T-helper 2 cell treated with Interferon-gamma antibody and Interleukin-4, amounts not matched to agents 5 μg/mL and 100 μg/mL, for 36 hours (primary cell): ENCODE measurements at regions not wholly inside any gene's neighbourhood (a gene's known extent, or its start where the extent isn't known, plus 50 kb on each side); places are given as distances from the start of the nearest gene placed in this dataset.
"Not testable (repeated sequence)": the region's sequence is repeated elsewhere in the genome, so short reads cannot be mapped to it uniquely, and the experiment has no call there.

ENCODE experiments used
- DNase-seq: peaks from one replicate; pipeline ENCODE4 v3.0.0; 2021; ENCODE audit warnings: low spot score
- H3K27ac Mint-ChIP-seq: one replicate; pipeline ENCODE4 v1.8.0; 2021; ENCODE audit warnings: mild to moderate bottlenecking, mixed read lengths
- H3K27me3 Mint-ChIP-seq: one replicate; pipeline ENCODE4 v1.8.0; 2021; ENCODE audit warnings: low read depth, mixed read lengths
- H3K36me3 Mint-ChIP-seq: one replicate; pipeline ENCODE4 v1.8.0; 2021; ENCODE audit warnings: low read depth, mixed read lengths
- H3K4me1 Mint-ChIP-seq: one replicate; pipeline ENCODE4 v1.8.0; 2021; ENCODE audit warnings: low read depth, mixed read lengths
- H3K4me3 Mint-ChIP-seq: one replicate; pipeline ENCODE4 v1.8.0; 2022; ENCODE audit warnings: mild to moderate bottlenecking, moderate library complexity, mixed read lengths
- H3K9me3 Mint-ChIP-seq: one replicate; pipeline ENCODE4 v1.8.0; 2021; ENCODE audit warnings: mixed read lengths

- H3K4me1 Mint-ChIP-seq, result no peaks in the 10 kb centered on the region
- no peaks in the 10 kb centered on the region for H3K36me3 Mint-ChIP-seq
- H3K4me3 Mint-ChIP-seq, result no peak overlapping the region
- no peak for DNase-seq
- H3K9me3 Mint-ChIP-seq, result no peaks in the 10 kb centered on the region
- no peak overlapping the region for H3K27ac Mint-ChIP-seq
- H3K27me3 Mint-ChIP-seq, result no peaks in the 10 kb centered on the region
Measured at GRCh38 chr11:114787126-114787525, 108.8 kb downstream of the NXPE2 start.

GRCh38 chr11:114790910-114791309 lies 112.6 kb downstream of the NXPE2 start:
- Mint-ChIP-seq H3K36me3 (no peaks in the 10 kb centered on the region), H3K9me3 (no peaks in the 10 kb centered on the region), H3K27ac (no peak overlapping the region), H3K4me1 (no peaks in the 10 kb centered on the region), H3K27me3 (peaks cover 3% of the 10 kb centered on the region), H3K4me3 (no peak overlapping the region)
- DNase-seq, result no peak

GRCh38 chr11:114794048-114794684 lies 115.8 kb downstream of the NXPE2 start:
- no peaks in the 10 kb centered on the region for H3K9me3 Mint-ChIP-seq
- no peak overlapping the region for H3K4me3 Mint-ChIP-seq
- no peaks in the 10 kb centered on the region for H3K36me3 Mint-ChIP-seq
- DNase-seq, result no peak
- H3K27ac Mint-ChIP-seq, result no peak overlapping the region
- H3K27me3 Mint-ChIP-seq, result peaks cover 12% of the 10 kb centered on the region
- H3K4me1 Mint-ChIP-seq, result no peaks in the 10 kb centered on the region

GRCh38 chr11:114796954-114797721 lies 118.8 kb downstream of the NXPE2 start:
- Mint-ChIP-seq H3K4me1 (no peaks in the 10 kb centered on the region), H3K9me3 (no peaks in the 10 kb centered on the region), H3K36me3 (no peaks in the 10 kb centered on the region), H3K27me3 (peaks cover 19% of the 10 kb centered on the region), H3K4me3 (no peak overlapping the region), H3K27ac (no peak overlapping the region)
- no peak for DNase-seq

- no peaks in the 10 kb centered on the region for H3K9me3 Mint-ChIP-seq
- DNase-seq, result no peak
- H3K4me1 Mint-ChIP-seq, result no peaks in the 10 kb centered on the region
- no peak overlapping the region for H3K27ac Mint-ChIP-seq
- H3K36me3 Mint-ChIP-seq, result no peaks in the 10 kb centered on the region
- H3K27me3 Mint-ChIP-seq, result peaks cover 19% of the 10 kb centered on the region
- H3K4me3 Mint-ChIP-seq, result no peak overlapping the region
Measured at GRCh38 chr11:114799476-114799875, 121.1 kb downstream of the NXPE2 start.

- Mint-ChIP-seq H3K4me3 (no peak overlapping the region), H3K27ac (no peak overlapping the region)
Measured at GRCh38 chr11:114801773-114802172, 123.4 kb downstream of the NXPE2 start.

GRCh38 chr11:114802878-114803277 lies 124.6 kb downstream of the NXPE2 start:
- Mint-ChIP-seq H3K9me3 (no peaks in the 10 kb centered on the region), H3K36me3 (no peaks in the 10 kb centered on the region), H3K4me3 (no peak overlapping the region), H3K27ac (no peak overlapping the region), H3K4me1 (no peaks in the 10 kb centered on the region), H3K27me3 (peaks cover 16% of the 10 kb centered on the region)
- DNase-seq, result no peak

More at GRCh38 chr11:114801773-114802172, 123.4 kb downstream of the NXPE2 start:
- no peaks in the 10 kb centered on the region for H3K36me3 Mint-ChIP-seq
- DNase-seq, result no peak
- no peaks in the 10 kb centered on the region for H3K4me1 Mint-ChIP-seq
- no peaks in the 10 kb centered on the region for H3K9me3 Mint-ChIP-seq
- peaks cover 16% of the 10 kb centered on the region for H3K27me3 Mint-ChIP-seq

- not testable (repeated sequence) for H3K36me3 Mint-ChIP-seq, H3K4me3 Mint-ChIP-seq, H3K4me1 Mint-ChIP-seq, H3K9me3 Mint-ChIP-seq, H3K27me3 Mint-ChIP-seq, DNase-seq, H3K27ac Mint-ChIP-seq
Measured at GRCh38 chr11:114805431-114805830, 127.1 kb downstream of the NXPE2 start.

- no peak for DNase-seq
- no peaks in the 10 kb centered on the region for H3K36me3 Mint-ChIP-seq
- H3K4me1 Mint-ChIP-seq, result no peaks in the 10 kb centered on the region
- H3K9me3 Mint-ChIP-seq, result no peaks in the 10 kb centered on the region
- no peak overlapping the region for H3K27ac Mint-ChIP-seq
- H3K27me3 Mint-ChIP-seq, result no peaks in the 10 kb centered on the region
- no peak overlapping the region for H3K4me3 Mint-ChIP-seq
Measured at GRCh38 chr11:114811971-114812370, 133.6 kb downstream of the NXPE2 start.

GRCh38 chr11:114812733-114813132 lies 134.4 kb downstream of the NXPE2 start:
- no peaks in the 10 kb centered on the region for H3K36me3 Mint-ChIP-seq
- H3K4me3 Mint-ChIP-seq, result no peak overlapping the region
- H3K9me3 Mint-ChIP-seq, result no peaks in the 10 kb centered on the region
- H3K27ac Mint-ChIP-seq, result no peak overlapping the region
- H3K27me3 Mint-ChIP-seq, result no peaks in the 10 kb centered on the region
- H3K4me1 Mint-ChIP-seq, result no peaks in the 10 kb centered on the region
- no peak for DNase-seq

- Mint-ChIP-seq H3K9me3 (no peaks in the 10 kb centered on the region), H3K27ac (no peak overlapping the region), H3K27me3 (no peaks in the 10 kb centered on the region), H3K4me3 (no peak overlapping the region), H3K36me3 (no peaks in the 10 kb centered on the region), H3K4me1 (no peaks in the 10 kb centered on the region)
- DNase-seq, result no peak
Measured at GRCh38 chr11:114813189-114813718, 134.9 kb downstream of the NXPE2 start.

- Mint-ChIP-seq H3K4me1 (no peaks in the 10 kb centered on the region), H3K9me3 (no peaks in the 10 kb centered on the region), H3K4me3 (no peak overlapping the region), H3K27me3 (no peaks in the 10 kb centered on the region), H3K27ac (no peak overlapping the region), H3K36me3 (no peaks in the 10 kb centered on the region)
- DNase-seq, result no peak
Measured at GRCh38 chr11:114815176-114815575, 136.8 kb downstream of the NXPE2 start.

GRCh38 chr11:114815761-114816160 lies 137.4 kb downstream of the NXPE2 start:
- Mint-ChIP-seq H3K4me1 (no peaks in the 10 kb centered on the region), H3K4me3 (no peak overlapping the region), H3K36me3 (no peaks in the 10 kb centered on the region), H3K27me3 (no peaks in the 10 kb centered on the region), H3K27ac (no peak overlapping the region), H3K9me3 (no peaks in the 10 kb centered on the region)
- no peak for DNase-seq

GRCh38 chr11:114816791-114817190 lies 138.5 kb downstream of the NXPE2 start:
- Mint-ChIP-seq H3K4me3 (no peak overlapping the region), H3K27ac (no peak overlapping the region), H3K27me3 (no peaks in the 10 kb centered on the region), H3K36me3 (no peaks in the 10 kb centered on the region), H3K9me3 (no peaks in the 10 kb centered on the region), H3K4me1 (no peaks in the 10 kb centered on the region)
- DNase-seq, result no peak
